ENCODE measurements at regions not wholly inside any gene's neighbourhood (a gene's known extent, or its start where the extent isn't known, plus 50 kb on each side); places are given as distances from the start of the nearest gene placed in this dataset.

DNA sequence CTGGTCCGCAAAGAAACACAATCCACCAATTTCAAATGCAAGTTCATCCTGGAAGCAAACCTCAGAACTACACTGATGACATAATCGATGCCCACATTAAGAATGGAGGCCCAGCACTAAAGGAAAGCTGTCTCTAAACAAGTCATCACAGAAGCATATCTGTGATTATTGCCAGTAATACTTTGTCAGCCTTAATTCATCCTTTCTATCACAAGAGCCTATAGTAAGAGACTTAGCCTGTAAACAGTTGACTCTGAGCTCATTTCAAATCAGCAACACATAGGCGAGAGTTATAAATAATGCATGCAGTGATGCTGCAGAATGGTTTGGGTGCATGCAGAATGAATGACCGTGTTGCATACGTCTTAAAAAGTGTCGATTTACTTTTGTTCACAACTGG, 105.9 kb upstream of the ZFP42 start:
- no peaks in the 10 kb centered on the region for H3K27me3 ChIP-seq (replicated peaks; ENCODE audit: control insufficient read depth, insufficient read depth, low read length)
- TF ChIP-seq, protein P1, sequence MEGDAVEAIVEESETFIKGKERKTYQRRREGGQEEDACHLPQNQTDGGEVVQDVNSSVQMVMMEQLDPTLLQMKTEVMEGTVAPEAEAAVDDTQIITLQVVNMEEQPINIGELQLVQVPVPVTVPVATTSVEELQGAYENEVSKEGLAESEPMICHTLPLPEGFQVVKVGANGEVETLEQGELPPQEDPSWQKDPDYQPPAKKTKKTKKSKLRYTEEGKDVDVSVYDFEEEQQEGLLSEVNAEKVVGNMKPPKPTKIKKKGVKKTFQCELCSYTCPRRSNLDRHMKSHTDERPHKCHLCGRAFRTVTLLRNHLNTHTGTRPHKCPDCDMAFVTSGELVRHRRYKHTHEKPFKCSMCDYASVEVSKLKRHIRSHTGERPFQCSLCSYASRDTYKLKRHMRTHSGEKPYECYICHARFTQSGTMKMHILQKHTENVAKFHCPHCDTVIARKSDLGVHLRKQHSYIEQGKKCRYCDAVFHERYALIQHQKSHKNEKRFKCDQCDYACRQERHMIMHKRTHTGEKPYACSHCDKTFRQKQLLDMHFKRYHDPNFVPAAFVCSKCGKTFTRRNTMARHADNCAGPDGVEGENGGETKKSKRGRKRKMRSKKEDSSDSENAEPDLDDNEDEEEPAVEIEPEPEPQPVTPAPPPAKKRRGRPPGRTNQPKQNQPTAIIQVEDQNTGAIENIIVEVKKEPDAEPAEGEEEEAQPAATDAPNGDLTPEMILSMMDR (IDR thresholded peaks at IDR 0.05; ENCODE audit: insufficient read depth, low read length, poor library complexity, severe bottlenecking) = no peak
- no peak overlapping the region for H3K4me3 ChIP-seq (replicated peaks; ENCODE audit: low read depth, low read length)
- no peak for DNase-seq (ENCODE audit: extremely low read depth, insufficient read length)
- H3K36me3 ChIP-seq (ENCODE audit: control insufficient read depth, insufficient read depth, low read length) = no peaks in the 10 kb centered on the region

- Histone ChIP-seq H3K4me3 (replicated peaks; ENCODE audit: low read depth, low read length) (no peak overlapping the region), H3K27me3 (replicated peaks; ENCODE audit: control insufficient read depth, insufficient read depth, low read length) (no peaks in the 10 kb centered on the region), H3K36me3 (ENCODE audit: control insufficient read depth, insufficient read depth, low read length) (no peaks in the 10 kb centered on the region)
- no peak for DNase-seq (ENCODE audit: extremely low read depth, insufficient read length)
- TF ChIP-seq, protein P1 (IDR thresholded peaks at IDR 0.05; ENCODE audit: insufficient read depth, low read length, poor library complexity, severe bottlenecking) = no peak
Measured at GRCh38 chr4:187893418-187893817, 102.2 kb upstream of the ZFP42 start.

DNA sequence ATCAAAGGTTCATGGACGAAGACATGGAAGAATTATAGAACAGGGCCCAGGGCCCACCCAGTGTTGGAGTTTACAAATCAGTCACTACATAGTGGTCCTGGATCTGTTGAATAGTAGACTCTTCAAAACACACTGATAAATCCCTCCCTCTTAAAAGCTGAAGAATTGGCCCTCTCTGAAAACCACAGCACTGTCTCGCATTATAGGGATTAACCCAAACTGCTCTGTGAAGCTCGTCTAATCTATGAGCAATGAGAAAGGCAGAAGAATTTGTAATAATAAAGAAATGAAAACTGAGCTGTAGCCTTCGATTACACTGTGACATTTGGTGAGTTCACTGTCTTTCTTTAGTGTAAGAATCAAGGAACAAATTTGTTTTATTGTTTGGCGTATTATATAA, 92.5 kb upstream of the ZFP42 start:
- DNase-seq (ENCODE audit: extremely low read depth, insufficient read length) = no peak
- H3K36me3 ChIP-seq (ENCODE audit: control insufficient read depth, insufficient read depth, low read length) = no peaks in the 10 kb centered on the region
- no peak overlapping the region for H3K4me3 ChIP-seq (replicated peaks; ENCODE audit: low read depth, low read length)
- TF ChIP-seq, protein P1 (IDR thresholded peaks at IDR 0.05; ENCODE audit: insufficient read depth, low read length, poor library complexity, severe bottlenecking) = no peak
- no peaks in the 10 kb centered on the region for H3K27me3 ChIP-seq (replicated peaks; ENCODE audit: control insufficient read depth, insufficient read depth, low read length)

GRCh38 chr4:187903700-187904099, 91.9 kb upstream of the ZFP42 start:
- TF ChIP-seq, protein P1 (IDR thresholded peaks at IDR 0.05; ENCODE audit: insufficient read depth, low read length, poor library complexity, severe bottlenecking) = no peak

GRCh38 chr4:187908079-187908561, 87.5 kb upstream of the ZFP42 start:
- DNase-seq (ENCODE audit: extremely low read depth, insufficient read length) = no peak
- Histone ChIP-seq H3K27me3 (replicated peaks; ENCODE audit: control insufficient read depth, insufficient read depth, low read length) (no peaks in the 10 kb centered on the region), H3K4me3 (replicated peaks; ENCODE audit: low read depth, low read length) (no peak overlapping the region), H3K36me3 (ENCODE audit: control insufficient read depth, insufficient read depth, low read length) (no peaks in the 10 kb centered on the region)
- TF ChIP-seq, protein P1 (IDR thresholded peaks at IDR 0.05; ENCODE audit: insufficient read depth, low read length, poor library complexity, severe bottlenecking) = no peak

More at GRCh38 chr4:187903700-187904099, 91.9 kb upstream of the ZFP42 start:
- DNase-seq (ENCODE audit: extremely low read depth, insufficient read length) = no peak
- H3K4me3 ChIP-seq (replicated peaks; ENCODE audit: low read depth, low read length) = no peak overlapping the region
- no peaks in the 10 kb centered on the region for H3K27me3 ChIP-seq (replicated peaks; ENCODE audit: control insufficient read depth, insufficient read depth, low read length)
- H3K36me3 ChIP-seq (ENCODE audit: control insufficient read depth, insufficient read depth, low read length) = no peaks in the 10 kb centered on the region

- H3K27me3 ChIP-seq (replicated peaks; ENCODE audit: control insufficient read depth, insufficient read depth, low read length) = no peaks in the 10 kb centered on the region
- TF ChIP-seq, protein P1 (IDR thresholded peaks at IDR 0.05; ENCODE audit: insufficient read depth, low read length, poor library complexity, severe bottlenecking) = no peak
- no peak for DNase-seq (ENCODE audit: extremely low read depth, insufficient read length)
Measured at GRCh38 chr4:187908731-187909130, 86.8 kb upstream of the ZFP42 start.

More at GRCh38 chr4:187908731-187909130, 86.8 kb upstream of the ZFP42 start:
- no peak overlapping the region for H3K4me3 ChIP-seq (replicated peaks; ENCODE audit: low read depth, low read length)
- no peaks in the 10 kb centered on the region for H3K36me3 ChIP-seq (ENCODE audit: control insufficient read depth, insufficient read depth, low read length)

Measured in GM06990 (cell line).